CD4-positive, alpha-beta T cell treated with Interleukin-15 for 1 hour (primary cell): ENCODE measurements at regions not wholly inside any gene's neighbourhood (a gene's known extent, or its start where the extent isn't known, plus 50 kb on each side); places are given as distances from the start of the nearest gene placed in this dataset.
"Not testable (repeated sequence)": the region's sequence is repeated elsewhere in the genome, so short reads cannot be mapped to it uniquely, and the experiment has no call there.

Experiments used
- DNase-seq: peaks from one replicate; pipeline ENCODE4 v3.0.0-alpha.2; 2020

- DNase-seq: no peak
Observed at GRCh38 chr12:68984796-68985573, 52.0 kb upstream of the CPM start.

DNA sequence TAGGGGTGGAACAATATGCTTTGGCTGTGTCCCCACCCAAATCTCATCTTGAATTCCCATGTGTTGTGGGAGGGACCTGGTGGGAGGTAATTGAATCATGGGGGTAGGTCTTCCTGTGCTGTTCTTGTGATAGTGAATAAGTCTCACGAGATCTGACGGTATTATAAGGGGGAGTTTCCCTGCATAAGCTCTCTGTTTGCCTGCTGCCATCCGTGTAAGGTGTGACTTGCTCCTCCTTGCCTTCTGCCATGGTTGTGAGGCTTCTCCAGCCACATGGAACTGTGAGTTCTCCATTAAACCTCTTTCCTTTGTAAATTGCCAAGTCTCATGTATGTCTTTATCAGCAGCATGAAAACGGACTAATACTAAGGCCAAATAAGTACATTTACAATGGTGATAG is 64.6 kb upstream of the CPM start:
- DNase-seq: not testable (repeated sequence)

DNA sequence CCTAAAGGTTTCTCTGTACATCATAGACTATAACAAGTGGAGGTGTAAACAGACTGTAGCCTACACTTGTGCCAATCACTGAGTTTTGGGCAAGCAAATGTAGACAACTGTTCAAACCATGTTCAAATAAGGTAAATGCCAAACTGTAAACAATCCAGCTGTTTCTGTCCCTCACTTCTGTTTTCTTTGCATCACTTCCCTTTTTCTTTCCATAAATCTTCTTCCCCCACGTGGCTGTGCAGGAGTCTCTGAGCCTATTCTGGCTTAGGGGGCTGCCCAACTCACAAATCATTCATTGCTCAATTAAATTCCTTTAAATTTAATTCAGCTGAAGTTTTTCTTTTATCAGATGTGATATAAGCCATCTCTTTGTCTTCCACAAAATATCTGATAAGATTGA is 65.1 kb upstream of the CPM start:
- no peak for DNase-seq

GRCh38 chr12:69000074-69000473 is 67.1 kb upstream of the CPM start:
- no peak for DNase-seq

- no peak for DNase-seq
Observed at GRCh38 chr12:69000540-69001243, 67.7 kb upstream of the CPM start.

- no peak for DNase-seq
Observed at GRCh38 chr12:69001251-69001650, 68.3 kb upstream of the CPM start.

- no peak for DNase-seq
Observed at GRCh38 chr12:69002969-69003368, 70.0 kb upstream of the CPM start.

DNA sequence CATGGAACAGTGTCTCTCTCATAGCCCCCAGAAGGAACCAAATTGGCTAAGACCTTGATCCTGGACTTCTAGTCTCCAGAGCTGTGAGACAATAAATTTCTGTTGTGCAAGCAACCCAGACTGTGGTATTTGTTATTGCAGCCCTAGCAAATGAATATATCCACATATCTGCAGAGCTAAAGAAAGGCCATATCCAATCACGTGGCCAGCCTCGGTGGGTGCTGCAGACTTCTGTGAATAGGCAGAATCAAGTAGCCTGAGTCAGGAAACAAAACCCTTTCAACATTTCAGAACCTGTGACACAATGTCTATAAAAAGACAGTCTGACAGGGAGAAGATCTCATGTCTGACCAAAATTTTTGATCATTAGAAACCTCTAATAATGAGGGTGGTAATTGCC is 71.0 kb upstream of the CPM start:
- no peak for DNase-seq

- DNase-seq: no peak
Observed at GRCh38 chr12:69007101-69007854, 74.3 kb upstream of the CPM start.

GRCh38 chr12:69007855-69008351 is 74.9 kb upstream of the CPM start:
- no peak for DNase-seq

DNA sequence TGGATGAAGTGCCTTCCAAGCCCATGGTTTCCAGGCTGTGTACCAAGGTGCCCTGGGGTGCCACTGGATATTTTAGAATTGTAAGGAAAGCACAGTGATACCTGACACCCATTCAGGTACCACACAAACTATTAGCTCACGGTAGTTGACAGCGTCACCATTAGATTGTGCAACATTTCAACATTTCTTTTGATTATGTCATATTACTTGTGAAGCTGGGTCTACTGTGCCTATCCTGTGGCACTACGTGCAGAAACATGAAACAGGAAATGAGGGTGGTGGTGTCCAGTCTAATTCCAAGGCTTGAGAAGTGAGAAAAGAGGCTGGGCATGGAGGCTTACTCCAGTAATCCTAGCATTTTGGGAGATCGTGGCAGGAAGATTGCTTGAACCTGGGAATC is 75.5 kb upstream of the CPM start:
- peak; percentile 27 for DNase-seq

GRCh38 chr12:69014047-69014446 is 81.1 kb upstream of the CPM start:
- no peak for DNase-seq

- DNase-seq: no peak
Observed at GRCh38 chr12:69015017-69015416, 82.0 kb upstream of the CPM start.

- DNase-seq: no peak
Observed at GRCh38 chr12:69015831-69016230, 82.9 kb upstream of the CPM start.

DNA sequence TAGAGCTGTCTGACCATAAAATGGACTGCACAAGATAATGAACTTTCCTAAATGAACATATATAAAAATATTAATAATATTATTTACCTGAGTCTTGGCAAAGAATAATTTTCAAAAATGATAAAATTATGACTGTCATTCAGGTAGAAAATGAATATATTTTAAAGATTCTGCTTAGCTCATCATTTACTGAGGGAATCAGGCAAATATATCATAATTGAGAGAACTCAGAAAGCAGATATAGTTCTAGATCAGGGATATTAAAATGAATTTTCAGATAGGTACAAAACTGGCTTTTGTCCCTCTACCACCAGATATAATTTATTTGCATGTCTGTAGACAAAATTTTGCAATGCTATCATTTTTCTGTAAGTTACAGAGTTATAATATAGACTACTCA is 86.1 kb upstream of the CPM start:
- DNase-seq: no peak

- no peak for DNase-seq
Observed at GRCh38 chr12:69019910-69020309, 86.9 kb upstream of the CPM start.

- DNase-seq: no peak
Observed at GRCh38 chr12:69022674-69023073, 89.7 kb upstream of the CPM start.

GRCh38 chr12:69023840-69024239 is 90.9 kb upstream of the CPM start:
- DNase-seq: no peak

- no peak for DNase-seq
Observed at GRCh38 chr12:69024413-69024812, 91.4 kb upstream of the CPM start.

GRCh38 chr12:69024907-69025306 is 91.9 kb upstream of the CPM start:
- no peak for DNase-seq

DNA sequence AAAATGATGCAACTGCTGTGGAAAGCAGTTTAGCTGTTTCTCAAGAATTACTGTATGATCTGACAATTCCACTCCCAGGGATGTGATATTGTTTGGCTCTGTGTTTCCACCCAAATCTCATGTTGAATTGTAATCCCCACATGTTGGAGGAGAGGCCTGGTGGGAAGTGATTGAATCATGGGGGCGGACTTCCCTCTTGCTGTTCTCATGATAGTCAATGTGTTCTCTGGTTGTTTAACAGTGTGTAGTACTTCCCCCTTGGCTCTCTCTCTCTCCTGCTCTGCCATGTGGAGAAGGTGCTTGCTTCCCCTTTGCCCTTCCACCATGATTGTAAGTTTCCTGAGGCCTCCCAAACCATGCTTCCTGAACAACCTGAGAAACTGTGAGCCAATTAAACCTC is 93.4 kb upstream of the CPM start:
- DNase-seq: peak; percentile 29

DNA sequence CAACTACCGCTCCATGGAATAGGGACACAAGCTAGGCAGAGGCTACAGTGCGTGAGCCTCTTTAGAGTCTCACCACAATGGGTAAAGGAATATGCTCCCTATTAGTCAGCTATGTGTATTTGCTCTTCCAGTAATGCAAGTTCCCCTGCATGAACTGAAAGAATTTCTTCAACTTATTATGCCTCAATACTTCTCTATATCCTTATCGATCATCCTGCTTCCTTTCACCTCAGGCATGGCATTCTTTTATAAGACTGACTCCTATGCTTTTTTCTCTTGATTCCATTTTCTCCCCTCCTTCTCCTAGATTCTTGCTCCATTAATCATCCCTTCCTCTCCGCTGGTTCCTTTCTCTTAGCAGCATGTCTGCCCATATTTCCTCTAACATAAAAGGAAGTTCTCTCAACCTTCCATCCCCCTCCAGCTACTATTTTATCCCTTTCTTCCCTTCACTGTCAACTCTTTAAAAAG is 94.5 kb upstream of the CPM start:
- no peak for DNase-seq

DNA sequence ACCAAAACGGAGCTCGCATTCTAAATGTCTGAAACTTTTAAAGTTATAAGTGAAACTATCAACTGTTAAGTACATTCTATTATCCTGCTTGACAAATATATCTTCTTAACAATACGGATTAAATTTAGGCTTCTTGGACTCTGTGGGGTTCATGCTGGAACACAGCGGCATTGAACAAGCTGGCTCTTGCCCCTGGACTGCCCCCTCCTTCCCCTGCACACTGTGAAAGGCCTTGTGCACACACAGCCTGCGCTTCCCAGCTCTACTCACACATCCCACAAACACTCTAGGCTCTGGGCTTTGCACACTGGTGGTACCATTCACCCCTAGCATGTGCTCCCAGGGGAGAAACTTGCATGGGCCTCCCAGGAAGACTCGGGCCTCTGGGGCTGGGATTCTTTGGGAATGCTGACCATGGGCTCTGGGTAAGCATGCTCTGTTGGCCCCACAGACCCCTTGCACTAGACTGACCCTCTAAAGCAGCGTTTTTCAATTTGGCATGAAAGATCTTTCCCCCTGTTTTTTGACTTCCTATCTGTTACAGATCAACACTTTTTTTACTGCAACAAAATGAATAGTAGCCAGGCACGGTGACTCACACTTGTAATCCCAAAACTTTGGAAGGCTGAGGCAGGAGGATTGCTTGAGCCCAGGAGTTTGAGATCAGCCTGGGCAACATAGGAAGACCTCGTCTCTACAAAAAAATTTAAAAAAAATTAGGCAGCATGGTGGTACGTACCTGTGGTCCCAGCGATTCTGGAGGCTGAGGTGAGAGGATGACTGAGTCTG is 96.2 kb upstream of the CPM start:
- DNase-seq: no peak
